ENCODE measurements at regions not wholly inside any gene's neighbourhood (a gene's known extent, or its start where the extent isn't known, plus 50 kb on each side); places are given as distances from the start of the nearest gene placed in this dataset.

DNA sequence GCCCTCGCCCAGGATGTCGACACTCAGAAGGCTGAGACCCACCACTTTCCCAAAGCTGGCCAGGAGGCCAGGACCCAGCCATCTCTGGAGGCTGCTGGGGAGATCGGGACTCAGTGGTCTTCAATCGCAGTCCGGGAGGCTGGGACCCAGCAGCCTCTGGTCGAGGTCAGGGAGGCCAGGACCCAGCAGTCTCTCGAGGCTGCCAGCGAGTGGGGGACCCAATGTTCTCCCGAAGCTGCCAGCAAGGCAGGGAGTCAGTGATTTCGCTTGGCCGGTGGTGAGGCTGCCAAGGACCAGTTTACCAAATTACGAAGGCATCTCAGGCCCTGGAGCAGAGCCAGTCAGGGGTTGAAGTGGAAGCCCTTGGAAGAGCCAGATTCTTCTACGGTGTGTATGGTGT is 181.6 kb downstream of the NAF1 start:
- TF ChIP-seq, protein P1, sequence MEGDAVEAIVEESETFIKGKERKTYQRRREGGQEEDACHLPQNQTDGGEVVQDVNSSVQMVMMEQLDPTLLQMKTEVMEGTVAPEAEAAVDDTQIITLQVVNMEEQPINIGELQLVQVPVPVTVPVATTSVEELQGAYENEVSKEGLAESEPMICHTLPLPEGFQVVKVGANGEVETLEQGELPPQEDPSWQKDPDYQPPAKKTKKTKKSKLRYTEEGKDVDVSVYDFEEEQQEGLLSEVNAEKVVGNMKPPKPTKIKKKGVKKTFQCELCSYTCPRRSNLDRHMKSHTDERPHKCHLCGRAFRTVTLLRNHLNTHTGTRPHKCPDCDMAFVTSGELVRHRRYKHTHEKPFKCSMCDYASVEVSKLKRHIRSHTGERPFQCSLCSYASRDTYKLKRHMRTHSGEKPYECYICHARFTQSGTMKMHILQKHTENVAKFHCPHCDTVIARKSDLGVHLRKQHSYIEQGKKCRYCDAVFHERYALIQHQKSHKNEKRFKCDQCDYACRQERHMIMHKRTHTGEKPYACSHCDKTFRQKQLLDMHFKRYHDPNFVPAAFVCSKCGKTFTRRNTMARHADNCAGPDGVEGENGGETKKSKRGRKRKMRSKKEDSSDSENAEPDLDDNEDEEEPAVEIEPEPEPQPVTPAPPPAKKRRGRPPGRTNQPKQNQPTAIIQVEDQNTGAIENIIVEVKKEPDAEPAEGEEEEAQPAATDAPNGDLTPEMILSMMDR (IDR thresholded peaks at IDR 0.05): no peak
- TF ChIP-seq POLR2A (IDR thresholded peaks at IDR 0.05): no peak
